ENCODE measurements at regions not wholly inside any gene's neighbourhood (a gene's known extent, or its start where the extent isn't known, plus 50 kb on each side); places are given as distances from the start of the nearest gene placed in this dataset.
"Not testable (repeated sequence)": the region's sequence is repeated elsewhere in the genome, so short reads cannot be mapped to it uniquely, and the experiment has no call there.

DNA sequence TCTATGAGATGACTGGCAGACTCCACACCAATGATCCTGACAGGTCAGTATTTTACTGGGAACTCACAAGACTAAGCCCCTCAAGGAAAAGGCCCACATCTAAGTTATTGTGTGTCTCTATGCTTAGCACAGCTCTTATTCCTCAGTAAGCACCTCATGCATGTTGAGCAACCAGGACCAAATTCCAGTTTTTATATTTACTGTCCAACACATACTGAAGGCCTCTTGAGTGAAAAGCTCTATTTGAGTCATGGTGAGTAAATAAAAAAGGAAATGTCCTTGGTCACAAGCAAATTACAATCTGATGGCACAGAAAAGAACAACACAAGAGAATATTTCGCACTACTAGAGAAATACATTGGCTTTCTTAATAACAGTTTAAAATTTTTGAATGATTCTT is 87.9 kb upstream of the ETAA1 start:
- DNase-seq, result no peak

- DNase-seq, result no peak
Observed at GRCh38 chr2:67311536-67311935, 85.6 kb upstream of the ETAA1 start.

- DNase-seq, result no peak
Observed at GRCh38 chr2:67312871-67313270, 84.3 kb upstream of the ETAA1 start.

GRCh38 chr2:67313536-67313935 is 83.6 kb upstream of the ETAA1 start:
- DNase-seq, result no peak

DNA sequence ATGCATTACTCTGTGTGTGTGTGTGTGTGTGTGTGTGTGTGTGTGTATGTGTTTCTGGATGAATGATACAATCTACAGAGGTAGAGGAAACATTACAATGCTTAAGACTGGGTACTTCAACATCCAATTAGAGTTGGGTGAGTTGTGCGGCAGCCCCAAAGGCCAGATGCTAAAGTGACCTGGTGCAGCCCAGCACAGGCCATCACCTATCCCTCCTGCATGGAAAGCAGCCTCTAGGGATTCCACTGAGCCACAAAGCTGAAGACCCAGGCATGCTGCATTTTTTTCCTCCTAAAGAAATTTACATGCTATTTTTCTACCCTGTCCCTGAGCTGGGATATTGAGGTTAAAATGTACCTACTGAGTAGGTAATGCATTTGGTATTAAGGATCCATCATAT is 79.1 kb upstream of the ETAA1 start:
- DNase-seq, result no peak

DNA sequence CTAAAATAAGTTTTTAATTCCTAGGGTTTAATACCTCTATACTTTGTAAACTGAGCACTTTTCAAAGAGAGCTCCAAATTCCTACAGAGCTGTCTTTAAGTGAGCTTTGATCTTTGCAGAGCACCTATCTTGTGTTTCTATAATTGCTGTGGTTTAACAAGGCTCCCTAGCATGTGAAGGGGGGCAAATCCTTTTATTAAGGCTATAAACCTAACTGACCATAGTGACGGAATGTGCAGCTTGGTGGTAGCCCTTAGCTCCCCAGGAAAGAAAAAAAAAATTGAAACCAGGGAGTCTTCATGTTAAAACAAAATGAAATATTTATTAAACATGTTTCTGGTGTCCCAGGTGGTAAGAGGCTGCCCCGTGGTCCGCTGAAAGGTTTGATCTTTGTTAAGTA is 78.6 kb upstream of the ETAA1 start:
- DNase-seq, result no peak

- DNase-seq, result peak in 1 of 14 donors; percentile 55
Observed at GRCh38 chr2:67318993-67319481, 78.1 kb upstream of the ETAA1 start.

DNA sequence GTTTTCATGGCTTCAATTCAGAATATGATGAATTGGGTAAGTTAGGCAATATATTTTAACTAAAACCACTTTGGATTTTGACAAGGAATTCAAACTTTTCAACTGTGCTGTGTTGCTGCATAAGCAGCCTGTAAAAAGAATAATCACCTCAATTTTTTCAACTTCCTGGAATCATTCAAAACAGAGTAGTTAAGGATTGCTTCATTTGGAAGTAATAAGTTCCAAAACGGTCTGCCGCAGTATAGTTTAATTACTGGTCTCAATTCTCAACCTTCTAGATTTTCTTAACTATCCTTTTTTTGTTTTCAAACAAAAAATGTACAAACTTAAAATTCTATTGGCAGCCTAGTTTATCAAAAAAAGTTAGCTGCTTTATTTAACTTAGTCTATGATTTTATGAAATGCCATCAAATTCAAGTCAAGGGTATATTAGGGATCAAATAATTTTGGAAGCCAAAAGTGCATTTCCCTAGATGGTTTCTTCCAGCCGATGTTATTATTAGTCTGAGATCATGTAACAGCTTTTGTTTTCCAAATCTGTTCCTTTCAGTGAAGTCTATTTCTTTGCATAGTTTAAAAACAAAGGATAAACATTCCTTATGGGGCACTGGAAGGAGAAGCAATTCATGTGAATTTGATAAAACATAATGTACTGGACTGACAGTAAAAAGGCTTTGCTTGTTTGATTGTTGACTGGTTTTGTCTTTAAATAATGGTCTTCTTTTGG is 76.1 kb upstream of the ETAA1 start:
- DNase-seq, result peak in 1 of 14 donors; percentile 37

- DNase-seq, result peak in 1 of 14 donors; percentile 37
Observed at GRCh38 chr2:67321588-67321903, 75.6 kb upstream of the ETAA1 start.

DNA sequence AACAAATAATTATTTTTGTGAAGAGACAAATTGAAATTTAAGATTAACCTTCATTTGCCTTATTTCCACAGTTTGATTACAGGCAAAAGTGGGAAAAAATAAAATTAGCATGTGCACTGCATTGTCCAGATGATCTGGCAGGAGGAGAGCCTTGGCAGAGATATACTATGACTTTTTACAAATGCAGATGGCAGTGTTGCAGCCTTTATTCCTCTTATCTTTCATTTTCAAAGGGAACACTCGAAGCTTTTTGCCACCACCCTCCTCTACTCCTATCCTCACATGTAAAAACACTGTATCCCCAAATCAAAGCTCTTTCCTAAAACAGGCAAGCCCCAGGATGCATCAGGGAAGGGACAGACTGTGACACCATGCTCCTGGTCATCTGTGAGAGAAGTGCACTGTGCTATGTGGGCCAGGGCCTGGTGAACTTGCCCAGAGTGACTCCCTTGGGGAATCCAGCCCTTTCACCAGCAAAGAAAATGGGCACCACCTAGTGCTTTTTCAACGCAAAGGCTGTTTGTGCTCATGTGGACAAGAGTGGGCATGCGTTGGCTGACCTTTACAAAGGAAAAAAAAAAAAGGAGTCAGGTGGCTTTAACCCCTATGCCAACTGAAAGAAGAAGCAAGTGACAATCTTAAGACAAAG is 74.7 kb upstream of the ETAA1 start:
- peak in 10 of 14 donors; percentile 1 to 83 (median 5) for DNase-seq

GRCh38 chr2:67323209-67323991 is 73.7 kb upstream of the ETAA1 start:
- peak in 1 of 14 donors; percentile 20 for DNase-seq

GRCh38 chr2:67329513-67329912 is 67.6 kb upstream of the ETAA1 start:
- no peak for DNase-seq

GRCh38 chr2:67329951-67330350 is 67.2 kb upstream of the ETAA1 start:
- no peak for DNase-seq

GRCh38 chr2:67331419-67332086 is 65.6 kb upstream of the ETAA1 start:
- not testable (repeated sequence) for DNase-seq

- no peak for DNase-seq
Observed at GRCh38 chr2:67337903-67338302, 59.2 kb upstream of the ETAA1 start.

DNA sequence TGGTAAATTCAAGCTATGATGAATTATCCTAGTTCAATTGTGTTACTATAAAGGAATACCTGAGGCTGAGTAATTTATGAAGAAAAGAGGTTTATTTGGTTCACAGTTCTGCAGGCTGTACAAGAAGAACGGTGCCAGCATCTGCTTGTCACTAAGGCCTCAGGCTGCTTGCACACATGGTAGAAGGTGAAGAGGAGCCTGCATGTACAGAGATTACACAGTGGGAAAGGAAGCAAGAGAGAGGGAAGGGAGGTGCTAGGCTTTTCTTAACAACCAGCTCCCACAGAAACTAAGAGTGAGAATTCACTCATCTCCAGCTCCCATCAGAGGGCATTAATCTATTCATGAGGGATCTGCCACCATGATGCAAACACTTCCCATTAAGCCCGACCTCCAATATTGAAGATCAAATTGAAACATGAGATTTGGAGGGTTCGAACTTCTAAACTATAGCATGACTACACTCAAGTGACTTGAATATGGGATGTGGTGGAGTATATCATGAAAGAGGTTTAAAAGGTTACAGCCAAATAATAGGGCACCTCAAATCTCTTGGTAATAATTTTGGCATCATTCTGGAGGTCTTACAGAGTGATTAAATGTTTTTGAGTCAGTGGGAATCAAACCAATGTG is 58.4 kb upstream of the ETAA1 start:
- no peak for DNase-seq

- DNase-seq, result no peak
Observed at GRCh38 chr2:67339234-67339885, 57.8 kb upstream of the ETAA1 start.

GRCh38 chr2:67340133-67341011 is 56.8 kb upstream of the ETAA1 start:
- no peak for DNase-seq

- no peak for DNase-seq
Observed at GRCh38 chr2:67341012-67341318, 56.2 kb upstream of the ETAA1 start.

DNA sequence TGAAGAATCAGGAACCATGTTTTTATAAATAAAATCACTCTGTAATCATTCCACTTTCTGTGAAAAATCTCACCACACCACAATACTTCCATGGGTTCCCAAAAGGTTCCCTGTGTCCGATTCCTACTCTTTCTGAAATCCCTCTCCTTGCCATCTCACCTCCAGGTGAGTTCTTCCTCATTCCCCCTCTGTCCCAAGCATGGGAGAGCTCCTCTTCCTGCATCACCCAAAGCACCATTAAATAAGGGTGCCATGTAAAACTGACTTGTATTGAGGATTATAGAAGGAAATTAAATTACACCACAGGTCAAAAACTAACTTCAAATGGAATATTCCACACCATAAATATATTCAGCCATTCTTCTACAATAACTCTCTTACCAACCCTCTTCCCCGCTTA is 55.8 kb upstream of the ETAA1 start:
- no peak for DNase-seq

DNA sequence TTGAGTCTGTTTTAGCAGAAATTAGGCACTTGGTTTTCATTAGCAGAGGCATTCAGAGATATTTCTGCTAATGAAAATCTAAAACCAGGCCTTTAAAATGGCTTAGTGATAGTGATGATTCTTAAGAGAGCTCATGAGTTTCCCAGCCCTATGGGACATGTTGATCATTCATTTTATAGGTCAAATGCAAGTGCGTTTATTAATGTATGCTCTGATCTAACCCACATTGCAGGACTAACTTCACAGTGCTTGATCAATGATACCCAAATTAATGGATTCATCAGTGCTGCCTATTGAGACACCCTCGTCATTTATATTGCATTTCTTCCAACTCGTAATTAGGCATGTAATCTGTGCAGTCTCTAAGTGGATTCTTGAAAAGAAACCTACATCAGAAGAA is 54.7 kb upstream of the ETAA1 start:
- DNase-seq, result no peak

Measured in C1 segment of cervical spinal cord (tissue), 14 donors.